Sigmoid colon (tissue), 6 donors: ENCODE measurements at regions not wholly inside any gene's neighbourhood (a gene's known extent, or its start where the extent isn't known, plus 50 kb on each side); places are given as distances from the start of the nearest gene placed in this dataset.

ENCODE experiments used
- DNase-seq: peaks from one replicate; pipeline ENCODE4 v3.0.0-alpha.2; 2019
- H3K27ac ChIP-seq, 4 donors: fragments of 200-600 bp; sonication (generic); one replicate each; pipeline ENCODE4 v1.5.1; 2016 to 2019; ENCODE audit warnings: mild to moderate bottlenecking in 1 of 4
- H3K27me3 ChIP-seq, 3 donors: fragments of 200-600 bp; sonication (generic); one replicate each; pipeline ENCODE4 v1.5.1; 2019; ENCODE audit warnings: mild to moderate bottlenecking in 1 of 3
- H3K36me3 ChIP-seq, 4 donors: fragments of 200-600 bp; sonication (generic); one replicate each; pipeline ENCODE4 v1.5.1; 2016 to 2019
- H3K4me1 ChIP-seq, 4 donors: fragments of 200-600 bp; sonication (generic); one replicate each; pipeline ENCODE4 v1.5.1; 2017 to 2019
- H3K4me3 ChIP-seq, 4 donors: fragments of 200-600 bp; sonication (generic); one replicate each; pipeline ENCODE4 v1.5.1; 2017 to 2019; ENCODE audit warnings: mild to moderate bottlenecking in 2 of 4, moderate library complexity in 1 of 4
- H3K9me3 ChIP-seq, 4 donors: fragments of 200-600 bp in 3 of 4; sonication (generic) in 3 of 4; one replicate each; pipeline versions ENCODE4 v1.5.1 to v1.6.1; 2013 to 2019
- CTCF ChIP-seq, 4 experiments: fragments of 450-650 bp in 3 of 4; fragments of 200-600 bp in 1 of 4; IDR thresholded peaks; one replicate each; pipeline ENCODE4 v1.5.1; 2016 to 2019; ENCODE audit warnings: antibody characterized with exemption in 4 of 4, mild to moderate bottlenecking in 3 of 4, moderate library complexity in 2 of 4
- EP300 ChIP-seq, 4 donors: sonication (generic); formaldehyde crosslinking; IDR thresholded peaks; one replicate each; pipeline ENCODE4 v1.6.1; 2017; ENCODE audit warnings: antibody characterized with exemption in 4 of 4
- POLR2A ChIP-seq, 2 donors: fragments of 450-650 bp; IDR thresholded peaks; one replicate each; pipeline ENCODE4 v1.6.1; 2016; ENCODE audit warnings: antibody characterized with exemption in 2 of 2, mild to moderate bottlenecking in 2 of 2, moderate library complexity in 2 of 2
- POLR2AphosphoS5 ChIP-seq, 4 donors: sonication (generic); formaldehyde crosslinking; IDR thresholded peaks; one replicate each; pipeline ENCODE4 v1.6.1; 2017; ENCODE audit warnings: antibody characterized with exemption in 4 of 4
- WGBS, 2 donors: extraction: QIAGEN DNeasy Blood & Tissue Kit; methylation state at CpG; one replicate each; pipeline ENCODE4 v1.1.7; 2013; 5-methylcytosine and 5-hydroxymethylcytosine counted together
- intact Hi-C: fragments of 100-400 bp; cut with DNase I; formaldehyde crosslinking; loops from one replicate; pipeline ENCODE4 v1.15.1; 2023
- donor health status: healthy with polysubstance abuse.
- donor health status: healthy.

- H3K4me3 ChIP-seq, result no peak overlapping the region
- H3K4me1 ChIP-seq, result no peaks in the 10 kb centered on the region
- H3K27ac ChIP-seq, result no peak overlapping the region
- TF ChIP-seq POLR2AphosphoS5 (IDR thresholded peaks at IDR 0.05) (no peak), EP300 (IDR thresholded peaks at IDR 0.05) (no peak), CTCF (IDR thresholded peaks at IDR 0.05) (no peak), POLR2A (IDR thresholded peaks at IDR 0.05) (no peak)
- no peaks in the 10 kb centered on the region for H3K27me3 ChIP-seq
- intact Hi-C loops, result no loop called here
- no peak for DNase-seq
- no peaks in the 10 kb centered on the region for H3K36me3 ChIP-seq
- WGBS, 2 donors, result 73 to 75% methylated on average over 2 of the region's 2 CpGs
- no peaks in the 10 kb centered on the region for H3K9me3 ChIP-seq
Observed at GRCh38 chr1:224801844-224802490, 127.5 kb upstream of the DNAH14 start.

- intact Hi-C loops, result no loop called here
- 94 to 95% methylated on average over 3 of the region's 3 CpGs for WGBS, 2 donors
Observed at GRCh38 chr1:224802617-224803016, 126.9 kb upstream of the DNAH14 start.

GRCh38 chr1:224804220-224804619 is 125.3 kb upstream of the DNAH14 start:
- no peaks in the 10 kb centered on the region for H3K9me3 ChIP-seq
- H3K4me1 ChIP-seq, result no peaks in the 10 kb centered on the region
- no peak overlapping the region for H3K27ac ChIP-seq
- intact Hi-C loops, result no loop called here
- no peaks in the 10 kb centered on the region for H3K36me3 ChIP-seq
- H3K27me3 ChIP-seq, result no peaks in the 10 kb centered on the region
- no peak overlapping the region for H3K4me3 ChIP-seq
- 70% methylated on average over 3 of the region's 3 CpGs for WGBS, 2 donors
- DNase-seq, result no peak
- TF ChIP-seq POLR2A (IDR thresholded peaks at IDR 0.05) (no peak), CTCF (IDR thresholded peaks at IDR 0.05) (no peak), EP300 (IDR thresholded peaks at IDR 0.05) (no peak), POLR2AphosphoS5 (IDR thresholded peaks at IDR 0.05) (no peak)

More at GRCh38 chr1:224802617-224803016, 126.9 kb upstream of the DNAH14 start:
- H3K27ac ChIP-seq, result no peak overlapping the region
- no peaks in the 10 kb centered on the region for H3K27me3 ChIP-seq
- DNase-seq, result no peak
- no peak overlapping the region for H3K4me3 ChIP-seq
- no peaks in the 10 kb centered on the region for H3K36me3 ChIP-seq
- H3K9me3 ChIP-seq, result no peaks in the 10 kb centered on the region
- H3K4me1 ChIP-seq, result no peaks in the 10 kb centered on the region
- no peak for TF ChIP-seq CTCF (IDR thresholded peaks at IDR 0.05)
- no peak for TF ChIP-seq POLR2A (IDR thresholded peaks at IDR 0.05)
- no peak for TF ChIP-seq POLR2AphosphoS5 (IDR thresholded peaks at IDR 0.05)
- no peak for TF ChIP-seq EP300 (IDR thresholded peaks at IDR 0.05)

- H3K4me3 ChIP-seq, result no peak overlapping the region
- intact Hi-C loops, result no loop called here
Observed at GRCh38 chr1:224805889-224806288, 123.6 kb upstream of the DNAH14 start.

More at GRCh38 chr1:224805889-224806288, 123.6 kb upstream of the DNAH14 start:
- Histone ChIP-seq H3K27ac (no peak overlapping the region), H3K9me3 (peaks cover 0 to 7% (median 0%) of the 10 kb centered on the region in 4 donors), H3K4me1 (no peaks in the 10 kb centered on the region), H3K36me3 (no peaks in the 10 kb centered on the region), H3K27me3 (no peaks in the 10 kb centered on the region)
- TF ChIP-seq POLR2AphosphoS5 (IDR thresholded peaks at IDR 0.05) (no peak), POLR2A (IDR thresholded peaks at IDR 0.05) (no peak), EP300 (IDR thresholded peaks at IDR 0.05) (no peak), CTCF (IDR thresholded peaks at IDR 0.05) (no peak)
- DNase-seq, result no peak
- WGBS, 2 donors, result 64 to 92% methylated on average over 2 of the region's 2 CpGs
